GM19043 (cell line): ENCODE measurements at regions not wholly inside any gene's neighbourhood (a gene's known extent, or its start where the extent isn't known, plus 50 kb on each side); places are given as distances from the start of the nearest gene placed in this dataset.
"Not testable (repeated sequence)": the region's sequence is repeated elsewhere in the genome, so short reads cannot be mapped to it uniquely, and the experiment has no call there.

Experiments used
- ATAC-seq: cut with Tn5 transposase; IDR thresholded peaks from one replicate; pipeline ENCODE4 v1.9.1; 2021; ENCODE audit warnings: low read depth; ENCODE audit not compliant: unreplicated experiment

- ATAC-seq: no peak
Observed at GRCh38 chr20:47907031-47907675, 121.9 kb upstream of the SULF2 start.

DNA sequence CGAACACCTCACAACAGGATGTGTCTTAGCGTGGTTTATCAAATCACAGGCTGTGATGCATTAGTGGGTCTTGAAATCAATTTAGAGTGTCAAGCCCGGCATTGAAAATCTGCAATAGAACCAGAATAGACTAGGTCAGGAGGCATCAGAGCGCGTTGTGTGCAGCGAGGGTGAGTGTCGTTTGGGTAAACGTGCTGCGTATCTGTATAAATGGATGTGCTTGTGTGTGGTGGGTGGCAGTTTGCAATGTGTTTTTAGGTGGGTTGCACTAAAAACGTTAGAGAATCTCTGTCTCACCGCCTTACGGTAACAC lies 121.0 kb upstream of the SULF2 start:
- ATAC-seq: no peak

DNA sequence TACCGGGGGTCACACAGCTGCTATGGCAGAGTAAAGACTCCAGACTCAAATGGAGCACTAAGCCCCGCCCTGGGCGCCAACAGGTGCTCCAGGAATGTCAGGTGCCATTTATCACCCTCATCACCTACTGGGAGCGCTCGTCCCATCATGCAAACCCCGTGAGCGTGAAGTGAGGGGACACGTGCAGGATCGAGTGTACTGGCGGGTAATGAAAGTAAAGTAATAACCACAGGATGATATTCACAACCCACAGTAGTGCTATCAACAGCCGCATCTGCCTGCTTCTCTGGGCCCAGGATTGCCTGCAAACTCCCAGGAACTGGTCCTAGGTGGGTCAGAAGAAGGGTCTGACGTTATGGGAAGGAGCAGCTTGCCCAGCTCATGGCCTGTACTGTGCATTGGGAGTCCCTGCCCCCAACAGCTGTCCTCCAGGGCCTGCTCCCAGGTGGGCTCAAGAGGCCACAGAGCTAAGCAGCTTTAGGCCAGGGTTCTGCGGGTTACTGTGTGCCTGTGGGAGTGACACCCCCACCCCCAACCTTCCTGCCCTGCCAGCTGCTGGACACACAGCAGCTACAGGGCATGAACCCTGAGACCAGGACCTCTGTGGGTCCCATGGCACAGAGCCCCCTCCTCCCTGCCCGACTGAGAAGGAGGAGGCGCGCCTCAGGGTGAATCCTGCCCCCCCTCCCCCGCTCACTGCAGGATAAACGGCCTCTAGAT lies 120.5 kb upstream of the SULF2 start:
- no peak for ATAC-seq

- not testable (repeated sequence) for ATAC-seq
Observed at GRCh38 chr20:47903009-47903408, 117.7 kb upstream of the SULF2 start.

- not testable (repeated sequence) for ATAC-seq
Observed at GRCh38 chr20:47899313-47899712, 114.0 kb upstream of the SULF2 start.

DNA sequence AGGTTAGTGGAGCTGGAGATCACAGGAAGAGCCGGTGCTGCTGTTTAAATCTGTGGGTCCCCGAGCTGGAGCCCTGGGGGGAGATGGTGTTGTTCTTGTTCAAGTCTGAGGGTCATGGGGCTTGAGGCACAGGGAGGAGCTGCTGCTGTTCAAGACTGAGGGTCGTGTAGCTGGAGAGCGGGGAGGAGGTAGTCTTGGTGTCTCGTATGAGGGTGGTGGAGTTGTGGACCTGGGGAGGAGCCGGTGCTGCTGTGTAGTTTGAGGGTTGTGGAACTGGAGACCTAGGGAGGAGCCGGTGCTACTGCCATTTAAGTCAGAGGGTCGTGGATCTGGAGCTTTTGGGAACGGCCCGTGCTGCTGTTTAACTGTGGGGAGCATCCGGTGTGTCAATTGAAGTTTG lies 112.2 kb upstream of the SULF2 start:
- ATAC-seq: no peak

DNA sequence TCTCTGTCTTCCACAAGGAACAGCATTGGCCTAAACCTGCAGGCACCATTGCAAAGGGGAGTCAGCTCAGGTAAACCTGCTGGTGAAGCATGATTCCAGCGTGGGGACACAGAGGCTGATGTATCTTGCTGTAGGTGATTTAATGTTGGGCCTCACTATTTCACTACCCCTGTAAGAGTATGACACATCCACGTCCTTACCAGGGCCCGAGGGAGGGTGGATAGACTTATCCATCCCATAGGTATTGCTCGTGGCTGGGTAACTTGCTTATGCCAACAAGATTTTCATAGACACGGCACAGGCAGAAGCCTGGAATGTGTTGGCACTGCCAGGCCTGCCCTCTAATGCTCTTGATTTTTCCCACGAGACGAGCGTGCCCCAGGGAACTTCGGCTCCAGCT lies 107.4 kb upstream of the SULF2 start:
- ATAC-seq: not testable (repeated sequence)

DNA sequence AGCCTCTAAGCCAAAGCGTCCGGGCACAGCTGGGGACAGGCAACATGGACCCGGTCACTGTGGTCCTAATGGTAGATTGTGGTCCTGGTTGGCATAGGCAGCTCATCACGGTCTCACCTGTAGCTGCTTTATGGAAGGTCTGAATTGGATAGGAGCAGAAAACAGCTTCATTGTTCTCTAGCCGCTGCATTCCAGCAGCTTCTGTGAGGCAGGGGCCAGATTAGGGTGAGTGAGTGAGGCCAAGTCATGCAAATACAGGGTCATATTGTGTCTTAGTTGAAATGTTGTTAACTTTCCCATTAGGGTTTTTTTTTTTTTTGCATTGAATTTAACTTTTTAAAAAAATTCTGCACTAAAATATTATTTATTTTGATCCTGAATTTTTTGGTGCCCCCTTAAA lies 105.4 kb upstream of the SULF2 start:
- ATAC-seq: not testable (repeated sequence)

DNA sequence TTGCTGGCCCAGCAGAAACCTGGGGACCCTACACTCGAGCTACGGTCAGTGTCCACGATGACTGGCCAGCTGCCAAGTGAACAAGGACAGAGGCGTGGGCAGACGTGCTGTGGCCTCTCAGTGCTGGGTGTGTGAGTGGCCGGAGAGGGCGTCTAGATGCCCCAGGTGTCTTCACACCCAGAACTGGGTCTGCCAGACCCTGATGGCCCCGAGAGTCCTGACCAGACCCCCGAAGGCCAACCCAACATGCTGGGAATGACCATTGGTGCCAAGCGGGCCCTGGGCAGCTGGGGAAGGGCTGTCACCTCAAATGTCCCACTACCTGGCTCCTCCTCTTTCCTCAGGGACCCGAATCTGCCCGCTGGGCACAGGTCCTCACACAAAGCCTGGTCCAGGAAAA lies 104.5 kb upstream of the SULF2 start:
- not testable (repeated sequence) for ATAC-seq

DNA sequence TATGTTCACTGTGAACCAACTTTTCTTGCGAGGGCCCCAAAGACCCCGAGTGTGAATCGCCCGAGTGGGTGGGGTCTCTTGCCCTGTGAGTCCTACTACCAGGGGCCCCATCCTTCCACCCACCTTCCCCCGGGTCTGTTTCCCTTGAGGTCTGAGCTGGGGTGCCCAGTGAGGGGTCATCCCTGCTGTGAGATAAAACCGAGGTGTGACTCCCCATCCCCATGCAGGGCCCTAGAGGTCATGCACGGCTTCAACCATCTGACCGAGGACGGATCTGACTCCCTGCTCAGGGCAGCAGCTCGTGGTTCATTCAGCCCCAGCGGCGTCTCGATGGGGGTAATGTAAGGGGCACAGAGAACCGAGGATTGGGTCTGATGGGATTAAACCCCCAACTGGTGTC lies 103.1 kb upstream of the SULF2 start:
- no peak for ATAC-seq

DNA sequence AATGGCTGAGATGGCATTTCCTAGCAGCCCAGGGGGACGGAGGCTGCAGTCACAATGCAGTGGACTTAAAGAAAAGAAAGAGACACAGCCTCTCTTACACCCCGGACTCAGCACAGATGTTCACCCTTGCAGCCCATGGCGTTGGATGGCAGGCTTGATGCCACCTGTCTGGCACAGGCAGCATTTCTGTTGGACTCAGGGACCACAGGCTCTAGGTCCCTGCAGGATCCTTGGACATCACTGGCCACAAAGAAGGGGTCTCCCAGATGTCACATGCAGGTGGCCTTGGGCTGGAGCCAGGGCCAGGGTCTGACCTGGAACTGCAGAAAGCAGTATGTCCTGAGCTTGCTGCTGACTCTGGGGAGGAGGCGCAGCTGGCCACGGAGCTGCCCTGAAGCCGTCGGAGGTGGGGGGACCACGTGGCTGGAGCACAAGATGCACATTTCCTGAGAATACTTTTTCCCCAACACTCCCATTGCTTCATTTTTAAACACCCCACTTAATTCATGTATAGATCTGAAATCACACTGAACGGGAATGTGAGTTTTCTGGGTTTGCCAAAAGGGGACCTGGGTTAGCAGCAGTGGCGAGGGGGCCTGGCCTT lies 102.3 kb upstream of the SULF2 start:
- ATAC-seq: no peak

- no peak for ATAC-seq
Observed at GRCh38 chr20:47887064-47887463, 101.8 kb upstream of the SULF2 start.

GRCh38 chr20:47886454-47887041 lies 101.3 kb upstream of the SULF2 start:
- no peak for ATAC-seq

- ATAC-seq: no peak
Observed at GRCh38 chr20:47885909-47886453, 100.7 kb upstream of the SULF2 start.

- not testable (repeated sequence) for ATAC-seq
Observed at GRCh38 chr20:47883940-47884339, 98.7 kb upstream of the SULF2 start.

DNA sequence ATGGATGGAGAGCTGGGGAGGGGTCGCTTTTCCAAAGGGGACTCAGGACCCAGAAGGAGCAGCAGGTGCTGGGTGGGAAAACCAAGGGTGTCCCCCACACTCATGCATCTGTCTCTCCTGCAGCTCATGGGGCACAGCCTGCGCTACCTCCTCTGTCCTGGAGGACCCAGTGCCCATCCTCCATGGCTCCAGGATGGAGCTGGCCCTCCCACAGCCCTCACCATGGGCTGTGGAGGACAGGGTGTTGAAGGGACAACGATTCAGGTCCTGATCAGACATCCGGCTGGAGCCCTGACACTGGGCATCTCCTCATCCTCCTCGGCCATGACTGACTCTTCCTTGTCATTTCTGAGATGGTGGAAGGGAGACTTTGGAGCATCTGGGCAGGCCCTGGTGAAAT lies 97.9 kb upstream of the SULF2 start:
- ATAC-seq: no peak

GRCh38 chr20:47879771-47880170 lies 94.5 kb upstream of the SULF2 start:
- ATAC-seq: no peak

GRCh38 chr20:47878601-47879027 lies 93.3 kb upstream of the SULF2 start:
- ATAC-seq: no peak

DNA sequence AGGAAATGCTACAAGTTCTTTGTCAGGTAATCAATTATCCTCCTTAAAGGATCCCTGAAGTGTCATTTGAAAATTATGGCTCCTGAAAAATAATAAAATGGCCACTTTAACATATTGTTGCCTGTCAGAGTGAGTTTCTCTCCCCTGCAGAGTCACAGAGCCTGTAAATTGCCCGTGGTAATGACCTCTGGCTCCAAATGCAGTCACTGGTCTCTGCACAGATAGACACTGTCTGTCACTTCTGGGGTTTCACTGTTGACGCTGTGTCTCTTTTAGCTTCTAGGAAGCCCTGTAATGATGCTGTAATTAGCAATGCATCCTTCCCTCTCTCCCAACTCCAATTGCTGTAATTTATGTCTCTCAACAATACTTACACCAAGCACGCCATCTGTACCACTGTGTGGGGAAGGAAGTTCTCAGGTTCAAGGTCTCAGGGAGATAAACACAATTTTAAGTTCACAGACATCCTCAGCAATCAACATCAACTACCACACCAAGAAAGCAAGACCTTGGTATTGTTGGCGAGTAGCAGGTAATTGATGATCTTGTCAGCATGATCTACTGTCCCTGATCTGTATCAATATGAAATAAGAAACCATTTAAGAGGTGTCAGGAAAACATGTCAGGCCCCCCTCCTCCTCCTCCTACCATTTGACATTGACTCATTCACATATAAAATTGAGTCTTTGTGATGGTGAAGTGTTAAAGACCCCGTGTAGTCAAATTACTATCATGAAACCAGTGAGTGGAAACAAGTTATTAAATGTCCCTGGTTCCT lies 91.2 kb upstream of the SULF2 start:
- ATAC-seq: no peak

GRCh38 chr20:47875297-47876025 lies 90.2 kb upstream of the SULF2 start:
- ATAC-seq: no peak
